Mesothelial cell of epicardium (in vitro differentiated cells): ENCODE measurements at regions not wholly inside any gene's neighbourhood (a gene's known extent, or its start where the extent isn't known, plus 50 kb on each side); places are given as distances from the start of the nearest gene placed in this dataset.

Experiments used
- DNase-seq, 2 experiments: peaks; one replicate each; pipeline ENCODE4 v3.0.0; 2021; ENCODE audit warnings: low spot score in 2 of 2; ENCODE audit not compliant: unreplicated experiment in 2 of 2
- H3K27ac Mint-ChIP-seq: 2 replicates; pipeline ENCODE4 v1.8.0; 2021; ENCODE audit warnings: mixed read lengths
- H3K27me3 Mint-ChIP-seq: 2 replicates; pipeline ENCODE4 v1.8.0; 2021; ENCODE audit warnings: low read depth, mixed read lengths
- H3K36me3 Mint-ChIP-seq: 2 replicates; pipeline ENCODE4 v1.8.0; 2021; ENCODE audit warnings: mixed read lengths
- H3K4me1 Mint-ChIP-seq: 2 replicates; pipeline ENCODE4 v1.8.0; 2021; ENCODE audit warnings: mixed read lengths
- H3K4me3 Mint-ChIP-seq: 2 replicates; pipeline ENCODE4 v1.8.0; 2021; ENCODE audit warnings: mild to moderate bottlenecking, moderate library complexity, mixed read lengths
- H3K9me3 Mint-ChIP-seq: 2 replicates; pipeline ENCODE4 v1.8.0; 2021; ENCODE audit warnings: mixed read lengths
- CTCF ChIP-seq: fragments of 200-600 bp; sonication (generic); IDR thresholded peaks from one replicate; pipeline ENCODE4 v1.5.0; 2021; ENCODE audit warnings: antibody characterized with exemption; ENCODE audit not compliant: unreplicated experiment

DNA sequence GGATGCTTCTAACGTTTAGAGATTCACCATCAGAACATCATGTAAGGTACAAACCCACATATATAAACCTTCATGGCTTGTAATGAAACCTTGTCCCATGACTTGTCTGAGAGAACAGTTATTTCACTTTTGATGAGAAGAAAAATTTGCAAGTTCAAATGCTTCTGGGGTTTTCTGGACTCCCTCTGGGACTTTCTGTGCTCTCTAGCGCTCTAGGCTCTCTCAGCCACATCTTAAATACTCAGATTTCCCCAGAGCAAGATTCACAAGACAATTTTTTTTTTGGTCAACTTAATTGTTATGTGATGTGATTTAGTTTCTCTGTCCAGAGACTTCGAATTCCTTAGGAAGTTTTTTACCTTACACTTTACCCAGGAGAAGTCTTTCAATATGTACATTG, 282.8 kb upstream of the EDNRB start:
- H3K27ac Mint-ChIP-seq: no peak overlapping the region
- TF ChIP-seq CTCF: no peak
- no peaks in the 10 kb centered on the region for H3K36me3 Mint-ChIP-seq
- H3K27me3 Mint-ChIP-seq: no peaks in the 10 kb centered on the region
- DNase-seq: no peak
- H3K4me1 Mint-ChIP-seq: no peaks in the 10 kb centered on the region
- no peak overlapping the region for H3K4me3 Mint-ChIP-seq
- H3K9me3 Mint-ChIP-seq: no peaks in the 10 kb centered on the region

- H3K4me3 Mint-ChIP-seq: no peak overlapping the region
- no peak for TF ChIP-seq CTCF
- DNase-seq: no peak
- H3K27ac Mint-ChIP-seq: no peak overlapping the region
- H3K4me1 Mint-ChIP-seq: peaks cover 2% of the 10 kb centered on the region
- H3K36me3 Mint-ChIP-seq: no peaks in the 10 kb centered on the region
- no peaks in the 10 kb centered on the region for H3K9me3 Mint-ChIP-seq
- peaks cover 2% of the 10 kb centered on the region for H3K27me3 Mint-ChIP-seq
Observed at GRCh38 chr13:78198821-78199220, 280.2 kb upstream of the EDNRB start.

GRCh38 chr13:78198419-78198818, 279.8 kb upstream of the EDNRB start:
- peaks cover 2% of the 10 kb centered on the region for H3K4me1 Mint-ChIP-seq
- H3K4me3 Mint-ChIP-seq: no peak overlapping the region
- H3K36me3 Mint-ChIP-seq: no peaks in the 10 kb centered on the region
- H3K27ac Mint-ChIP-seq: no peak overlapping the region
- H3K27me3 Mint-ChIP-seq: peaks cover 2% of the 10 kb centered on the region
- DNase-seq: no peak
- H3K9me3 Mint-ChIP-seq: no peaks in the 10 kb centered on the region
- no peak for TF ChIP-seq CTCF

DNA sequence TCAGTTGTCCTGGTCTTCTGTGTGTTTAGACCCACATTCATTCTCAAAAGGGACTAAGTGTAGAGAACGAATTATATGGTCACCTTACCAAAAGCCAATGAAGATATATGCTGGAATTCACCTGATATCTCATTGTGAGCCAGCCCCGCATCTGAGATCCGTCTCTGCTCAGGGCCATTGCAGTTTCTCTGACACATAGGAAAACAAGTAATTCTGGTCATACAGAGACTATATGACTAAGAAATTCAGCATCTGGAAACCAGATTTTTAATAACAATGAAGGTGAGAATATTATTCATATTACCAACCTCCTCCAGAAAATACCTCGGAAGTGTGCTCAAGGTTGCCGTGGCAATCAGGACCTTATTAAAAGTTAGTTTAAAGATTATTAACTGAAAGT, 278.6 kb upstream of the EDNRB start:
- H3K27ac Mint-ChIP-seq: no peak overlapping the region
- H3K4me1 Mint-ChIP-seq: peaks cover 2% of the 10 kb centered on the region
- no peak overlapping the region for H3K4me3 Mint-ChIP-seq
- peaks cover 4% of the 10 kb centered on the region for H3K27me3 Mint-ChIP-seq
- H3K9me3 Mint-ChIP-seq: no peaks in the 10 kb centered on the region
- H3K36me3 Mint-ChIP-seq: no peaks in the 10 kb centered on the region
- no peak for DNase-seq
- no peak for TF ChIP-seq CTCF

GRCh38 chr13:78194904-78195639, 276.4 kb upstream of the EDNRB start:
- H3K4me3 Mint-ChIP-seq: no peak overlapping the region
- H3K9me3 Mint-ChIP-seq: no peaks in the 10 kb centered on the region
- no peak for DNase-seq
- H3K4me1 Mint-ChIP-seq: peaks cover 2% of the 10 kb centered on the region
- no peak for TF ChIP-seq CTCF
- H3K27ac Mint-ChIP-seq: no peak overlapping the region
- no peaks in the 10 kb centered on the region for H3K36me3 Mint-ChIP-seq
- peaks cover 11% of the 10 kb centered on the region for H3K27me3 Mint-ChIP-seq
